NCI-H1048 (cell line): ENCODE measurements at regions not wholly inside any gene's neighbourhood (a gene's known extent, or its start where the extent isn't known, plus 50 kb on each side); places are given as distances from the start of the nearest gene placed in this dataset.
A peak's percentile ranks its signal among the peaks of the same experiment; 100 is the strongest.

Experiments
- DNase-seq: peaks from one replicate; lab custom pipeline; 2025; lab: John Stamatoyannopoulos, UW

DNA sequence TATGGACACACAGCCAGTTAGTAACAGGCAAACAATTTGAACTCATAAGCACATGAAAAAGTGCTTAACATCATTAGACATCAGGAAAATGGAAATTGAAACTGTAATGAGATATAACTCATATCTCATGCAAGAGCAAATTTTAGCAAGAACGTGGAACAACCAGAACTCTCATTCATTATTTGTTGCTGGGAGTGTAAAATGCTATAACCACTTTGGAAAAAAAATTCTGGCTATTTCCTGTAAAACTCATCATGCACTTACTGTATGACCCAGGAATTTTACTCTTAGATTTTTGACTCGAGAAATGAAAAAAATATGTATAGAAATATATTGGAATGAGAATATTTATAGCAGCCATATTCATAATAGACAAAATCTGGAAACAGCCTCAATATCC, 205.7 kb upstream of the PUM3 start:
- DNase-seq = no peak

DNA sequence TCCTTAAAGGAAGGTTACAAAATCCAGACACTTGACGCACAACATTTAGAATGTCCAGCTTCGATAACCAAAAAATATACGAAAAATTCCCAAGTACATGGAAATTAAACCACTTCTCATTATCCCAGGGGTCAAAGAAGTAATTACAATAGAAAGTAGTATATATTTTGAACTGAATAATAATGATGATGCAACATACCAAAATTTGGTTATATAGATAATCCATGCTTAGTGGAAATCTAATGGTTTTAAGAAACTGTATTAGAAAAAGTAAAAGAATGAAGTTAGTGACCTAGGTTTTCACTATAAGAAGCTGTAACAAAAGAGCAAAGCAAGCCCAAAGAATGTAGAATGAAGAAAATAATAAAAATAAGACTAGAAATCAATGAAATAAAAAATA, 204.0 kb upstream of the PUM3 start:
- DNase-seq = no peak

- DNase-seq = no peak
Observed at GRCh38 chr9:3045153-3045552, 201.3 kb upstream of the PUM3 start.

GRCh38 chr9:3043369-3043768, 199.5 kb upstream of the PUM3 start:
- no peak for DNase-seq

- no peak for DNase-seq
Observed at GRCh38 chr9:3040761-3041160, 196.9 kb upstream of the PUM3 start.

DNA sequence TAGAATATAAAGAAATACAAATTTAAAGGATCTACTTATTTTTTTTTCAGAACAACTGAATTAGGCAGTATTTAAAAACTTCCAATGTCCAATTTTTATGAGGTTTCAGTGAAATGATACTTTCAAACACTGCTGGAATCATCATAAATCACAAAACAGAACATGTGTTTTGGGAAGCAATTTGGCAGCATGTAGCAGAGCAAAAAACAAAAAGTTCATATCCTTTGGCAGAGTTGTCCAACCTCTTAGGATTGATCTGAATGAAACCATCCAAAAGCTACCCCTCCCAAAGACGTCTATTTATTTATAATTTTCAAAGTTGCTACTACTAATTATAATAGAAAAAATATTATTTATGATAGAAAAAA, 192.4 kb upstream of the PUM3 start:
- no peak for DNase-seq

GRCh38 chr9:3035579-3036332, 191.9 kb upstream of the PUM3 start:
- DNase-seq = no peak

- DNase-seq = no peak
Observed at GRCh38 chr9:3032898-3033297, 189.0 kb upstream of the PUM3 start.

DNA sequence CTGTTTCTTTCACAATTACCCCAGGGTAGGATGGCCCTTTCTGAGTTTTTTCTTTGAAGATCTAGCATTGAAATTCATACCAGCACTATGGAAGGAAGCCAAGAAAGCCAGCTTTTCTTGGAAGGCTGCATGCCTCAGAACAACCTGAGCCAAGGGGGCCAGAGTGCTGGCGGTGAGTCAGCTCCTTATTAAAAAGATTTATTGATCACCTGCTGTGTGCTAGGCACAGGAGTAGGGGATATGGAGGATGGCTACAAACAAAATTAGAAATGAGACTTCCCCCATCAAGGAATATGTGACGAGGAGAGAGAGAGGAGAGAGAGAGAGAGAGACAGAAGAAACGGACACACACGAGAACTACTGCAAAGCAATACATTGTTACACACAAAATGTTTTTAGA, 184.6 kb upstream of the PUM3 start:
- DNase-seq = no peak

GRCh38 chr9:3027210-3027609, 183.3 kb upstream of the PUM3 start:
- DNase-seq = no peak

- DNase-seq = no peak
Observed at GRCh38 chr9:3023449-3023848, 179.6 kb upstream of the PUM3 start.

- DNase-seq = no peak
Observed at GRCh38 chr9:3018691-3019230, 174.9 kb upstream of the PUM3 start.

DNA sequence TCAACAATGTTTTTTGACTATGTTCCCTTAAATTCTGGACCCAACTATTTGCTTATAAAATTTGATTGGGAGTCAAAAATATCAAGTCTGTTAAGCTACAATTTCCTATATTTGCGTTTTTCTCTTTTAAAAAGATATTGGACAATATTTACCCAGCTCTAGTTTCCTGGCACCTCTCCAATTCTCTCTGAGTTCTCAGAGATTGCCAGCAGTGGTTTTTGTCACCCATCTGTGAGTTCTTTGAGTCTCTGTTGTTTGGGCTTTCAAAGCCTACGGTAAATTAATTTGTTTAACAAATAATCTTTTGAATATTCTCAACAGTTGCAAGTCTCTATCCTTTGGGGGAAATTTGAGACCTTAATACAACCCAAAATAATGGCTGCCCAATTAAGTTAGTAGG, 174.2 kb upstream of the PUM3 start:
- peak; percentile 6 for DNase-seq

- no peak for DNase-seq
Observed at GRCh38 chr9:3014178-3014577, 170.3 kb upstream of the PUM3 start.

DNA sequence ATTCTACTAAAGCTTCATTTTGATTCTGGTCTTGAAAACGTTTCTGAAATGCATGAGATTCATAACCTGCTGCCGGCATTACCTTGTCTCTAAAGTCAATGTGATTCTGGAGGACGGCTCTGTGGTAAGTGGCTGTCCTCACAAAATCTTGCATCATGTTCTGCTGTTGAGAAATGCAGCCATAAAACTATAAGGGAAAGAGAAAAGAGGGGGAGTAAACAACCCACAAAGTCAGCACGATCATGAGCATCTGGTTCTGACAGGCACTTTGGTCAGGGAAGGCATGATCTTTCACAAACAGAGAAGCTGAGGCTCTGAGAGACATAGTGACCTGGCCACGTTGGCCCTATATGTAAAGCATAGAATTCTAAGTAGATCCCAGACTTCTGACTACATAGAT, 168.9 kb upstream of the PUM3 start:
- no peak for DNase-seq

- DNase-seq = no peak
Observed at GRCh38 chr9:3012245-3012644, 168.3 kb upstream of the PUM3 start.

- no peak for DNase-seq
Observed at GRCh38 chr9:3008091-3008490, 164.2 kb upstream of the PUM3 start.

- DNase-seq = no peak
Observed at GRCh38 chr9:3007326-3007725, 163.4 kb upstream of the PUM3 start.

- no peak for DNase-seq
Observed at GRCh38 chr9:3006851-3007250, 163.0 kb upstream of the PUM3 start.

- DNase-seq = no peak
Observed at GRCh38 chr9:3004572-3004971, 160.7 kb upstream of the PUM3 start.

DNA sequence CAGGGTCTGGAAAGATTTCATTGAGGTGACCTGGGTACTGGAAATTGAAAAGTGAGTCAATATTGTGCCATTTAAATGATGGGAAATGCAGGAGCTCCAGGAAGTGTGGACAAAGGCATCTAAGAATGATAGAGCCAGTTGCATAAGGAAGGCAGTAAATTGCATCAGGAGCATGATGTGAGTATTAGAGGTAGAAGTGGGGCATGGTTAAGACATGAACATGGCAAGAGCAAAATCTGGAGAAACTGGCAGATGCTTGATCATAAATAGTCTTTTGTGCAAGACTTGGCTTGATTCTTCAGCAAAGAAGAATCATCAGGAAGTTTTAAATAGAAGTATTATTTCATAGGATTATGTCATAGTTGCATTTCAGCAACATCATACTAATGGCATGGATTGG, 157.4 kb upstream of the PUM3 start:
- no peak for DNase-seq

DNA sequence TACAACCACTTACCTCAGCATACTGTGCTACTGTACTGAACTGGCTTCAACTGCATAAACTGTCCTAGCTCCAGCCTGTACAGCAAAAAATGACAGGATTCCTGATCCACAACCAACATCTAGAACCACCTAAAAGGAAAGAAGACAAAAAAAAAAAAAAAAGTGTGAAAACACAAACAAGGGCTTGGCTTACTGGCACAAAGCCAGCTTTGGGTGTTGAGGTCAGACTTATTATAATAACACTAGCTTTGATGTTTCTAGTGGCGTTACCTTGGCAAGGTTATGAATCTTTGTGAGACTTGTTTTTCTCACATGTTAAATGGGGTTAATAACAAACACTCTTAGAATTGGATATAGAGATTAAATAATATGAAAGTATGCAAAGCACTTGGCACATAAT, 148.5 kb upstream of the PUM3 start:
- no peak for DNase-seq

DNA sequence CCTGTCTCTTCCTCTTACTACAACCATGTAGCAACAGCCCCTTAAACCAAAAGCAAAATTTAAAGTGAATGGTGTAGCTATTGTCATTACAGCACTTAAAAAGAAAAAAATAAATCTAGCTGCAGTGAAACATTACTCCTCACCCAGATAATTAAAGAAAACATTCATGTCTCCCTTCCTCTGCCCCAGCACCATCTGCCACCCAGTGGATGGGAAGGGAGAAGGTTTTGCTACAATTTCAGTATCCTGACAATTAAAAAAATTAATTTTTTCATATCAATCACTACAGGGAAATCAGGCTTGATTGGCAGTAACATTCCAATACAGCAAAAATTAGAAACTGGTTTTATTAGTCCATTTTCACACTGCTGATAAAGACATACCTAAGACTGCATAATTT, 147.4 kb upstream of the PUM3 start:
- DNase-seq = no peak

DNA sequence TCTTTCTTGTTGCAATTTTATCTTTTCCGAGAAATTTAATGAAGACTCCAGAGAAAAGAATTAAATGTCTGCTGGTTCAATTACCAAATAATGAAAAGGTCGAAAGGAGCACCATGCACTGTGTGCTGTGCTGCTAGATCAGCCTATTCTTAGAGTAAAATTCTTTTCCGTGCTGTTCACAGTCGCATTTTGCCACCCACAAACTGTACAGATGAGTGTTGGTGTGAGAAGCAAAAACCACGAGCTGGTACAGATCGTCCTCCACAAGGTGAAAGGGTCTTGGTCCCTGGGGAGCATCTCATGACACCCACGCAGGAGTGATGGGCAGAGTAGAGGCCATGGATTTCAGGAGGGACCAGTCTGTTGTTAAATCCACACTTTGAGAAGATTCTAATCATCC, 143.8 kb upstream of the PUM3 start:
- no peak for DNase-seq
